SKM-1 treated with dmso at 0.1 percent for 144 hours (cell line): ENCODE measurements at regions not wholly inside any gene's neighbourhood (a gene's known extent, or its start where the extent isn't known, plus 50 kb on each side); places are given as distances from the start of the nearest gene placed in this dataset.
"Not testable (repeated sequence)": the region's sequence is repeated elsewhere in the genome, so short reads cannot be mapped to it uniquely, and the experiment has no call there.

Source experiments
- DNase-seq: peaks from one replicate; lab custom pipeline; 2025; ENCODE audit not compliant: unreplicated experiment; lab: John Stamatoyannopoulos, UW

DNA sequence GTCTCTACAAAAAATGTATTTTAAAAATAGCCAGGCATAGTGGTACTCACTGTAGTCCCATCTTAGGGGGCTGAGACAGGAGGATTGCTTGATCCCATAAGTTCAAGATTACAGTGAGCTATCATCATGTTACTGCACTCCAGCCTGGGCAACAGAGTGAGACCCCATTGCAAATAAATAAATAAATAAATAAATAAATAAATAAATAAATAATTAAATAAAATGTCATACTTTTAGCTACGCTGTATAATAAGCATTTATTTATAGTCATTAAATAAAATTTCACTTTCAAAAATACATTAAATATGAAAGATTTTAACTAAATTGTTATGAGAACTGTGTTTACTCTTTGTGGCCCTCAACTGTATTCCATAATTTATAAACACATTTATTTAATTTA lies 1124.2 kb downstream of the PCDH7 start:
- no peak for DNase-seq

DNA sequence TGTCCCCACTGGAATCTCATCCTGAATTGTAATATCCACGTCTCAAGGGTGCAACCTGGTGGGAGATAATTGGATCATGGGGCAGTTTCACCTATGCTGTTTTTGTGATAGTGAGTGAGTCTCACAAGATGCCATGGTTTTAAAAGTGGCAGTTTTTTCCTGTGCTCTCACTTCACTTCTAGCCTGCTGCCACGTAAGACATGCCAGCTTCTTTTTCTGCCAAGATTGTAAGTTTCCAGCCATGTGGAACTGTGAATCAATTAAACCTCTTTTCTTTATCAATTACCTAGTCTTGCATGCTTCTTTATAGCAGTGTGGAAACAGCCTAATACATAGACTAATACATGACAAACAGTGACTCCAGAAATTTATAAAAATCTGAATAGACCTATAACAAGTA lies 1131.8 kb downstream of the PCDH7 start:
- DNase-seq: no peak

DNA sequence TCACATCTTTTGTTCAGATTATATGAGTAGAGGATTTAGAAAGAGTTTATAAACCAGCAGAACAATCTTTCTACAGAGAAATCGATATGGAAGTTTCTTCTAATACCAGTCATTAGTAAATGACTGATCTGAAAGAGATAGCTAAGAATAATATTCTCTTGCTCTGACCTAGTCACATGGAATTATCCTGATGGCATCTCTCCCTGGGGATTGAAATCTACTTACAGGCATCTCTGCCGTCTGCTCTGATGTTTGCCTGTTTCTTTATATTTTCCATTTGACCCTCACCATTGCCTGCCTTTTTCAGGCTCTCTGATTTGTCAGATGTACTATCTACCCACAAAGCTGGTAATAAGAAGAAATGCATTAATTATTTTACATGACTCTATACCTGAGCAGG lies 1157.3 kb downstream of the PCDH7 start:
- no peak for DNase-seq

DNA sequence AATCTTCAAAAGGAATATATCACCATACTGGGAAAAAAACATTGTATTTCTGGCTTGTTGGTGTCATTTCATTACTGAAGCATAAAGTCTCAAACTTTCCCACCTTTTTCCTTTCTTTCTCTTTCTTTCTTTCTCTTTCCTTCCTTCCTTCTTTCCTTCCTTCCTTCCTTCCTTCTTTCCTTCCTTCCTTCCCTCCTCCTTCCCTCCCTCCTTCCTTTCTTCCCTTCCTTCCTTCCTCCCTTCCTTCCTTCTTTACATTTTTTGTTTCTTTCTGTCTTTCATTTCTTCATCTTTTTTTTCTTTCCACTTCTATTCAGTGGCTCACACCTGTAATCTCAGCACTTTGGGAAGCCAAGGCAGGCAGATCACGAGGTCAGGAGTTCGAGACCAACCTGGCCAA lies 1160.7 kb downstream of the PCDH7 start:
- not testable (repeated sequence) for DNase-seq

DNA sequence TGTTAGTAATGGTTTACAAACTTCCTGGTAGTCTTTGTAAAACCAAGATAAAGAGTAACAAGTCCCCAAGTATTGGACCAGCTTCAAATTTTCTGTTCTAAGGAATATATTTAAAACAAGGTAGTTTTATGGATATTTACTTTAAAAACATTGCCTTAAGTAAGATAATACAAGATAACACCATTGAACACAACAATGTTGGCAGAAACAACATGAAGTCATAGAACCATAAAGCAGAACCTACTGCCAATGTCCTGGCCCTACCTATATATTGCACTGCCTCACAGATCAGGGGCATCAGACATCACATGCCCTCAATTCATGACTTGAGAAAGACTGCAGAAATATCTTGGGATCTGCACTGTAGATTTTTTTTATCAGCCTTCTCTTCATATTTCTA lies 1176.2 kb downstream of the PCDH7 start:
- no peak for DNase-seq

DNA sequence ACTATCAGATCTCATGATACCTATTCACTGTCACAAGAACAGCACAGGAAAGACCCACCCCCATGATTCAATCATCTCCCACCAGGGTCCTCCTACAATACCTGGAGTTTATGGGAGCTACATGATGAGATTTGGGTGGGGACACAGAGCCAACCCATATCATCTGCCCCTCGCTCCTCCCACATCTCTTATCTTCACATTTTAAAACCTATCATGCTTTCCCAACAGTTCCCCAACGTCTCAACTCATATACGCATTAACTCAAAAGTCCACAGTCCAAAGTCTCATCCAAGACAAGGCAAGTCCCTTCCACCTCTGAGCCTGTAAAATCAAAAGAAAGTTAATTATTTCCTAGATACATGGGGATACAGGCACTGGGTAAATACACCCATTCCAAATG lies 1185.2 kb downstream of the PCDH7 start:
- DNase-seq: no peak

DNA sequence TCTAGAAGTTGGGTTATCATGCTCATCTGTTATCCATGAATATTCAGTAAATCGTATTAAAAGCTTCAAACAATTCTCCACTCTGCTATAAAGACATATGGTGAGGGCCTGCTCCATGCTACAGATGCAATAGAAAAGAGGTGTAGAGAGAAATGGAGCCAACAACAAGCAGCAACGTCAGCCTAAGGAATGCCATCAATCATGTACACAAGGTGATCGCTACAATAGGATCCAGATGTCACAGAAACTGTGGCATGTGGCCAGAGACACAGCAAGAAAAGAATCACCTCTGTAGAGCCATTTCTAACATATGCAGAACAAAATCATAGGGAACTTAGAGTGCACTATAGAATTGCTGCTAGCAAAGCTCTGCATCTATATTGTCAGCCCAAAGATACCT lies 1188.1 kb downstream of the PCDH7 start:
- DNase-seq: no peak

DNA sequence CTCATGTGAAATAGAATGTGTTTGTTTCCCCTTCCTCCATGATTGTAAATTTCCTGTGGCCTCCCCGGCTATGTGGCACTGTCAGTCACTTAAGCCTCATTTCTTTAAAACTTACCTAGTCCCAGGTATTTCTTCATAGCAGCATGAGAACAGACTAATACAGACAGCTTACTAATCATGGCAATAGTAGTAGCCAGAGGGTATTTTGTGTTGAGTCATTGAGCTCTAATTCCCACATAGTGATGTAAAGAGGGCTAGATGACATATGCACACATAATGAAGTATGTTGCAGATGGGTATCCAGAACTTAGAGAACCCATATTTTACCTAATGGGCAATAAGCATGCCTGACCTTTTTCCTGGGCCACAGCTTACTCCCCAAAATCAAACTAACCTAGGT lies 1197.2 kb downstream of the PCDH7 start:
- DNase-seq: no peak

DNA sequence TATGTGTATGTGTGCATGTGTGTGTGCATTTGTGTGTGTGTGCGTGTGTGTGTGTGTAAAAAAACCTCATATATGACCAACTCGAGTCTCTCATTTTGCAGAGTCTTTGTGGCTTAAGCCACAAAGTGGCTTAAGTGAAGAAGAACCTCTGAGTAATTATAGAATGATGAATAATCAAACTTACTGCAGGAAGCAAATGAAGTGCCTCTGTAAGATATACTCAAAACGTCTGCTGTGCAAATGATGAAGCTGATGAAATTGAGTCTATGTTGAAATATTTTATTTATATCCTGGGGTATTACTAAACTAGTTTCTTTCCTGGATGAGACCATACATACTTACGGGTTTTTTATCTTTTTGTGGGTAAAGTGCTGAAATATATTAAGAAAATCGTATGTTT lies 1198.7 kb downstream of the PCDH7 start:
- DNase-seq: peak; percentile 34

DNA sequence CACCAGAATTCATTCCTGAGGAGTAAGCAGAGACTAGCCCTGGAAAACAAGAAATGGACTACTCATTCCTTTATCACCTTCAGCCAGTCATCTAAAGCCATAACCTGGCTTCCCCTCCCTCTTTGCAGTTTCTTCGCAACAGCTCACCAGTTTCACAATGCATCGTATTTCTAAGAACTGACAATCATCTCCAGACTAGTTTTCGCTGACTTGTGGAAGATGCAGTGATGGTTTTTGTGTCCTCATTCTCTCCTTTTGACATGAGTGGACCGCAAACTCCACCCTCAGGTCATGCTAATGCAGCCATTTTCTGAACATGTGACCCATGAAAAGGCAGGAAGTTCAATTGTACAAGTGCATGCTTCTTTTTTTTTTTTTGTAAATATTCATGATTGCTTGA lies 1203.5 kb downstream of the PCDH7 start:
- no peak for DNase-seq

DNA sequence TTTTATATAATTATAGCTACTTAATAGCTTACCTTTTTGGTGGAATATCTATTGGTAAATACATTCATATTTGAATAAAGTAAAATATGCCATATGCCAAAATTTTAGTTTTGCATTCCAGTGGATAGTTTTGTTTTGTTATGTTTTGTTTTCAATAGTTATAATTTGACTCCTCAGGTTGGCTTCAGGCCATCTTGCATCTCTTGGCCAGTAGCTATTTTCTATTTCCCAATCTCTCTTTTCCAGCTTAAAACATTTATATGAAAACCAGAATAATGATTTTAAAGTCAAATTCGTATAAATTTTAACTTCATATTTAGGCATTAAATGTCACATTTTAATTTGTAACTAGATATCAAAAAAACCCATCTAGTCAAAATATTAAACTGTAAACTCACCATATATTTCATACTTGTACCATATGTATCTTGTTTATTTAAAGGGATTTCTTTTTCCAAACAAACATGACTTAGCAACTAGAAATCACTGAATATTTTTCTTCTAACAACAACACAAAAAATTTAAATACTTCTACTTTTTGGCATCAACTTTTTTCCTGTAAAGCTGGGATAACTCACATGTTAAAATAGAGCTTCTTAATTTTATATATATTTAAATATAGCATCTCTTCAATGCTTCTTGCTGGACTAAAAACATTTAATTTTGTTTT lies 1209.6 kb downstream of the PCDH7 start:
- no peak for DNase-seq

DNA sequence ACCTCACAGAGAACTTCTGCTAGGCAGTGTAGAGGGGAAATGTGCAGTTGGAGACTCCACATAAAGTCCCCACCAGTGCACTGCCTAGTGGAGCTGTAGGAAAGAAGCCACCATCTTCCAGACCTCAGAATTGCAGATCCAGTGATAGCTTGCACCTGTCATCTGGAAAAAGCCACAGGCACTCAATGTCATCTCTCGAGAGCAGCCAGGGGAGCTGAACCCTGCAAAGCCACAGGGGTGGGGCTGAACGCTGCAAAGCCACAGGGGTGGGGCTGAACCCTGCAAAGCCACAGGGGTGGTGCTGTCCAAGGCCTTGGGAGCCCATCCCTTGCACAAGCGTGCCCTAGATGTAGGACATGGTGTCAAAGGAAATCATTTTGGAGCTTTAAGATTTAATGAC lies 1226.3 kb downstream of the PCDH7 start:
- DNase-seq: no peak

DNA sequence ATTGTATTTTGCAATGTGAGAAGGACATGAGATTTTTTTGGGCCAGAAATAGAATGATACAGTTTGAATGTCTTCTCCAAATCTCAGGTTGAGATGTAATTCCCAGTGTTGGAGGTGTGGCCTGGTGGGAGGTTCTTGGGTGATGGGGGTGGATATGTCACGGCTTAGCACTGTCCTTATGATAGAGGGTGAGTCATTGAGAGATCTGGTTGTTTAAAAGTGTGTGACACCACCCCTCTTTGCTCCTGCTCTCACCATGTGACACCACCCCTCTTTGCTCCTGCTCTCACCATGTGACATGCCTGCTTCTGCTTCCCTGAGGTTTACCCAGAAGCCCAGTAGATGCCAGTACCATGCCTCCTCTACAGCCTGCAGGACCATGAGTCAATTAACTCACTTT lies 1226.9 kb downstream of the PCDH7 start:
- DNase-seq: no peak

DNA sequence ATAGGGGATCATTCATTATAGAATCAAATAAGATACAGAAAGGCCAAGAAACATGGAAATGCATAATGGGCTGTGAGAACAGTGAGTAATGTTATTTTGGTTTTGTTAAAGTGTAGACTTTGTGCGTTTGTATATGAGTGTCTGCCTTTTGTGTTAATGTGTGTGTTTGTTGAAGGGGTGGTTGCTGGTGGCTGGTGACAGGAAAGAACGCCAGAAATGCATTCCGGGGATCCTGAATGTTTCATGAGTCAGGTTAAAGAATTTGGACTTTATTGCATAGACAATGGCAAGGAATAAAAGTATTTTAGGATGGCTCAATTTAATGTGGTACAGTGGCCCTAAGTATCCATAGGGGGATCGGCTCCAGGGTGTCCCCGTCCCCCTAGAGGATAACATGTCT lies 1228.9 kb downstream of the PCDH7 start:
- DNase-seq: no peak

DNA sequence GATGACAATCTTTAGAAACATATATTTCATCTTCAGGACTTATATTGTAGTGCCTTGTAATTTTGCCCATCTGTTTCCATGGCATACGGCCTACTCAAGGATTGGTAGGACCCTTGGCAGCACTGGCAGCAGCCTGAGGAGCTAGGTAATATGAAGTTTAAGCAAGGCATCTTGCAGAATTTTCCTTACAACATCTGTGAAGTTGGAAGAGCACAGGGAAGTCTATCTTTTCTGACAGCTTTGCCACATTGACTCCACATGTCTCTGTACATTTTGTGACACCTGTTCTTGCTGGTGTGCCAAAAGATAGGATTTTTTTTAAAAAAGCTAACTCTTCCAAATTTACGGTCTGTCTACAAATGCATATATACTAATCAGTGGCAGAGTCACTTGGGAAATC lies 1235.2 kb downstream of the PCDH7 start:
- DNase-seq: no peak

DNA sequence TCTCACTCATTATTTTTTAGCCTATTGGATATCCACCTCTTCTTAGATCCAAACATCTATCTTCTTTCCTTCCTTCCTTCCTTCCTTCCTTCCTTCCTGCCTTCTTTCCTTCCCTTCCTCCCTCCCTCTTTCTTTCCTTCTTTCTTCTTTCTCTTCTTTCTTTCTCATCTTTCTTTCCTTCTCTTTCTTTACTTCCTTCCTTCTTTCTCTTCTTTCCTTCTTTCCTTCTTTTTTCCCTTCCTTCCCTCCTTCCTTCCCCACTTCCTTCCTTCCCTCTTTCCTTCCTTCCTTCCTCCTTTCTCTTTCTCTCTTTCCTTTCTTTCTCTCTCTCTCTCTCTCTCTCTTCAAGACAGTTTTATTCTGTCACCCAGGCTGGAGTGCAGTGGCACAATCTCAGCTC lies 1239.8 kb downstream of the PCDH7 start:
- no peak for DNase-seq

DNA sequence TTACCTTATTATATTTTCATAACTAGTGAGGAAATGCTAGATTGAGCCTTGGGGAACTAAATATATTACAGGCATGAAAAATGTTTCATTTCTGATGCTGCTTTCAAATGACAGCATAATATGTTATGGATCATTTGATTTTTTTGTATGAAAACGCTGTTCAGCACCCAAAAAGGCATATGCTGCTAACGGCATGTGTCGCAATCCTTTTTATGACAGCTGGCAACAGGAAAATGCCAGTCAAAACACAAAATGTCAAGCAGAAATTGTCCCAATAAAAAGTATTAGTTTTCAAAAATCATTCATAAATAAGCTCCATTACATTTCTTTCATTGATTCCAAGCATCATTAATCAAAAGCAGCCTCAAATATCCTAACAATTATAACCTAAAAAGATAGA lies 1244.5 kb downstream of the PCDH7 start:
- no peak for DNase-seq

DNA sequence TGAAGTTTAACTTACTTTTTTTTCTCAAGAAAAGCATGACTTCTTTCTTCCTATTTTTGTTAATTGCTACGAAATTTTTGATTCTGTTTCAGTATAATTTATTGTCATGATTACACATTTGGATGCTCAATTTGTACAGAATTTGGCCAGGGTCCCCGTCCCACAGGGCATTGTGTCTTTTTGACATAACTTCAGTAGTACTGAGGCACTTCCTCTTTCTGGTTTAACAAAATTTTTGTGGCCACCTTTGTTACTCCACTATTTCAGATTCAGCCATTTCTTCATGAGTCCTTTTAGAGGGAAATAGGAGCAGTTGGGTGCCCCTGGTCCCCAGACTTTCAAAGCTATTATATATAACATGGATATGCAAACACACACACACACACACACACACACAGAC lies 1248.7 kb downstream of the PCDH7 start:
- DNase-seq: peak; percentile 74

DNA sequence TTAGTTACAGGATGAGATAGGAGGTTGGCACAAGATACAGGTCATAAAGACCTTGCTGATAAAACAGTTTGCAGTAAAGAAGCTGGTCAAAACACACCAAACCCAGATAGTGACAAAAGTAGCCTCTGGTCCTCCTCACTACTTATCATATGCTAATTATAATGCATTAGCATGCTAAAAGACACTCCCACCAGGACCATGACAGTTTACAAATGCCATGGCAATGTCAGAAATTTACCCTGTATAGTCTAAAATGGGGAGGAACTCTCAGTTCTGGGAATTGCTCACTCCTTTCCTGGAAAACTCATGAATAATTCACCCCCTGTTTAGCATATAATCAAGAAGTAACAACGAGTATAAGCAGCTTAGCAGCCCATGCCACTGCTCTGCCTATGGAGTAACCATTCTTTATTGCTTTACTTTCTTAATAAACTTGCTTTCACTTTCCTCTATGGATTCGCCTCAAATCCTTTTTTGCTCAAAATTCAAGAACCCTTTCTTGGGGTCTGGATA lies 1254.4 kb downstream of the PCDH7 start:
- no peak for DNase-seq

DNA sequence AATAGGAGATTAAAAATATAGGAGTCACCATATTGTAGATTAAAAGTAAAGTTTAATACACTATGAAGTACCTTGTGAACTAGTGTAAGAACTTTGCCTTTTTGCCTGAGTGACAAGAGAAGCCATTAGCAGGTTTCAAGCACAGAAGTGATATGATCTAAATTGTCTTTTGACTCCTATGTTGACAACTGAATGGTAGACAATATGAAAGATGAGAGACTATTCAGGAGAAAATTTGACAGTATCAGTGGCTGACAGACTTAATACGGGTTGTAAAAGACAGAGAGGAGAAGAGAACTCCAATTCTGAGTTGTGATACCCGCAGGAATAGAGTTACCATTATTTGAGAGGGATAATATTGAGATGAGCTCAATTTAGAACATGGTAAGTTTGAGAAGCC lies 1259.8 kb downstream of the PCDH7 start:
- DNase-seq: no peak

DNA sequence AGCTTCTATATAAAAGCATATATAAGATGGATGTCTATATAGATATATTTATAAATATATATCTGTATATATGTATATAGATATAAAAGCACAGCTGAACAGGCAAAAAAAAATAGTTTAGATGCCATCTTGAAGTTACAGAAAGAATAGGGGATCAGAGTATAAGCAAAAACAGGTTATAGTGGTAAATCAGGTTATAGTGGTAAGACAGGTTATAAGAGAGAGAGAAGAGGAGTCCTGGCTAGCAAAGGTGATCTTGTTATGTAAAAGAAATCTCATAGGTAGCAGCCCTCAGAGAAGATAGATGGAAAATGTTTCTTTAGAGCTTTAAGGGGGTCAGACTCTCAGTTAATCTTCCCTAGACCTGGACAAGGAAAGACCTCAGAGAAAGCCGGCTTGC lies 1263.1 kb downstream of the PCDH7 start:
- no peak for DNase-seq

DNA sequence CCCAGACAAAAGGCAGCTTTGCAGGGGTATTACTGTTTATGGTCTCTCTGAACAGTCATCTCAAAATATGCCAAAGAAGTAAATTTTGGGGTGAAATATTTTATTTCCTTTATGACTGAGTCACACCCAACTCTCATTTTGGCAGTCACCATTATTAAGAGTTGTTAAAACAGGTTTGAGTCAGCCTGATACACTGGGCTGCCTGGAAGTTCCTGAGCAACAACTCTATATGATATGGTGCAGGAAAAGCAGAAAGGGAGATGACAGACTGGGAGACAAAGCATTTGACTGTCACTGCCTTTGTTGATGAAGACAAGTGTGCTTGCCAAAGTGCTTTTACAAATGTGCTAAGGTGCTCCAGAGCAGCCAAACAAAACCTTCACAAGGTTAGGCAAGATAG lies 1263.5 kb downstream of the PCDH7 start:
- no peak for DNase-seq

DNA sequence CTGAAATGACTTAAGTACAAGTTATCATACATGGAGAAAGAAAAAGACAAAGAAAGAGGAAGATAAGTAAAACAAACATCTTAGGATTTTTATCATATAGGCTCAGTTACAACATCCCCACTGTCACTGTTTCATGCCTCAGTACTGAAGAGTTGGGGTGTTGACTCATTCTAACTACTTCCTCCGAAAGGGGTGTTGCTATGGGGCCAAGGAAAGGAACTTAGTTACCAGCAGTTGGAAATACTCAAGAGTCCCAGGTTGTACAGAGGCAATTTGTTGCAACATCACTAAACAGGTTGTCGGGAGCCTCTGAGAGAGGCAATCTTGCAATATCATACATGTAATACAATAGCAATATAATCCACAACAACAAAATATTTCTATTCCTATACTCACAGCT lies 1264.7 kb downstream of the PCDH7 start:
- DNase-seq: peak; percentile 97
